GM21737 (cell line): ENCODE measurements at regions not wholly inside any gene's neighbourhood (a gene's known extent, or its start where the extent isn't known, plus 50 kb on each side); places are given as distances from the start of the nearest gene placed in this dataset.
"Not testable (repeated sequence)": the region's sequence is repeated elsewhere in the genome, so short reads cannot be mapped to it uniquely, and the experiment has no call there.

Experiments used
- ATAC-seq: cut with Tn5 transposase; IDR thresholded peaks from one replicate; pipeline ENCODE4 v1.9.1; 2021; ENCODE audit warnings: mild to moderate bottlenecking, moderate library complexity; ENCODE audit not compliant: unreplicated experiment

DNA sequence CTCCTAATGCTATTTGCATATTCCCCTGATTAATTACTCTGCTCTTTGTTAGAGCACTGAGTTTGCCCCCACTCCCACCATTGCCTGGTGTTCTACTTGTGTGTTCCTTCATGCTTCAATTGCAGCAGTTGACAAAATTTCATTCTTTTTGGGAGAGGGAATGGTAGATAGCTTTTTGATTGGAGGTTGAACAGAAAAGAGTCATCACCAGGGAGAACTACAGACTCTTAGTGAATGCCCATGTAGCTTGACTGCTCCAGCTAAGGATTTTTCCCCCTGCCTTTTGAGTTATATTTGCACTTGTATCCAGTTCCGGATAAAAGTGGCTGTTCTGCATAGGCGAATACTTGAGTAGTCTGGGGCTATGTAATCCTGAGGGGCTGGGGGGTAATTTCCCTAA is 183.9 kb downstream of the ETNK1 start:
- ATAC-seq: no peak

DNA sequence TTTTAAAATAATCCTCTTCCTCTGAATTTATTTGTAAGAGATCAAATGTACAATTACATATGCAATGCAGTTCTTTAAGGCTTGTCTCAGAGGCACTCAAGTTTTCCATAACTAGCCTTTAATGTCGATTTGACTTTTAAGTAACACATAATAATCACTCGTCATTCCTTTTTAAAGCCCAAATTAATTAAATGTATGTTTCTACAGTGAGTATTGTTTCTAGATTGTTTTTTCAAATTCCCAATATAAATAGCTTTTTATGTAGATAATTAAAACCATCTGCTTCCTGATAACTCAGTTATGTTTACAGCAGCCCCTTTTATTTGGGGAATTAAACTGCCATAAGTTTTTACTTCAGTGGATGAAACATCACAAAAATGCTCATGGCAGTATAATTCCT is 185.1 kb downstream of the ETNK1 start:
- ATAC-seq: no peak

DNA sequence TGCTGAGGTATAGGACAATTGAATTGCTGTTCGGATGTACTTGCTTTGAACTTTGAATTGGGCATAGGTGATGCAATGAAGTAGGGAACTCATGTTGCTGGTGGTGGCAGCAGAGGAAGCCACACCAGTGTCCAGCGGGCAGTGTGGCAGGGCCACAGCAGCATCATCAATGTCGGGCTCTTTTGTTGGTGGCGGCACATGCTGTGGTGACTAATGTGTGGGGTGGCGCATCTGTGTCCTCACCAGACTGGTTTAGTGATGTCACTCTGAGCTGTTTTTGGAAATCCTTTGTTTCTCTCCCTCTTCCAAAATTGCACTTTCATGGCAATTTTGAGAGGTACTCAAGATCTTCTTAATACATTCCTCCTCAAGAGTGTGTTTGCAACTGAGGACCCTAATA is 187.6 kb downstream of the ETNK1 start:
- no peak for ATAC-seq

DNA sequence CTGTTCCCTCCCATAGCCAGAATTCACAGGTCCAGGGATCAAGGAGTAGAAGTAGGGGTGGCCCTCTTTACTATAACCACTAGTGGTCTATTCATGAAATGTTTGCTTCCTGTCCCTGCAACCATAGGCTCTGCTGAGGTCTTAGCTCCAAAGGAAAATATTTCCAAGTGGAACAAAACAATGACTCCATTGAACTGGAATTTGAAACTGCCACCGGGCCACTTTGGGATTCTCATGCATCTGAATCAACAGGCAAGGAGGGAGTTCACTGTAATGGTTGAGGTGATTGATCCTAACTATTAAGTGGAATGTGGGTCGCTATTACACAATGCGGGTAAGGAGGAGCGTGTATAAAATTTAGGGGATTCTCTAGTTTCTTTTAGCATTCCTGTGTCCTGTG is 197.0 kb downstream of the ETNK1 start:
- ATAC-seq: no peak

DNA sequence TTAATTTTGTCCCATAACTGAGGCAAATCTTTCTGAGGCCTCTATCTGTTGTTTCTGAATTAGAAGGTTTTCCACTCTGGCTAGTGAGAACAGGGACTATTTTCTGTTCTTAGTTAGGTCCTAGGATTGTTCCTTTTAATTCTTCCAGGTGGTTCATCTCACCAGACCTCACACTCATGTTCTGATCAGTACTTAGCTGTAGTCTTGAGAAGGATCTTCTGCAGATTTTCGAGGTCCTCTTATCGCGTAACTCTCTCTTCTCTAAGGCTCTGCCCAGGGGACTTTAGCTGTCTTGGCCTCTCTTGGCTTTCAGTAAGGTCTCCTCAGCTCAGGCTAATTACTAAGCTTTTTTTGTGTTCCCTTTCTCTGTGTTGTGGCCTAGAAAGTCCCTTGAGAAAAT is 201.1 kb downstream of the ETNK1 start:
- ATAC-seq: no peak

- ATAC-seq: not testable (repeated sequence)
These were observed 201.5 kb downstream of the ETNK1 start for GRCh38 chr12:22826446-22826981.

DNA sequence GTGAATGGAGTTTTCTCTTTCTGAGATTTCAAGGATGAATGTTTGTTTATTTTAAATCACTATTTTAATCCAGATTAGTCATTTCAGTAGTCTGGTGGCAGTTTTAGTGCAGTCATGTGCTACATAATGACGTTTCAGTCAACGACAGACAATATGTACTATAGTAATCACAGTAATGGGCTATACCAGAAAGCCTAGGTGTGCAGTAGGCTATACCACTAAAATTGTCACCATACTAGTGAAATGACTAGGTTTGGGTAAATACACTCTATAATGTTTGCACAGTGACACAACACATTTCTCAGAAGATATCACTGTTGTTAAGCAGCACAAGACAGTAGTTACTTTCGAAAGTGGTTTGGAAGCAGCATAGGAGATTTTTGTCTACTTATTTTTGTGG is 203.1 kb downstream of the ETNK1 start:
- ATAC-seq: no peak

- no peak for ATAC-seq
These were observed 210.5 kb downstream of the ETNK1 start for GRCh38 chr12:22835431-22835830.

DNA sequence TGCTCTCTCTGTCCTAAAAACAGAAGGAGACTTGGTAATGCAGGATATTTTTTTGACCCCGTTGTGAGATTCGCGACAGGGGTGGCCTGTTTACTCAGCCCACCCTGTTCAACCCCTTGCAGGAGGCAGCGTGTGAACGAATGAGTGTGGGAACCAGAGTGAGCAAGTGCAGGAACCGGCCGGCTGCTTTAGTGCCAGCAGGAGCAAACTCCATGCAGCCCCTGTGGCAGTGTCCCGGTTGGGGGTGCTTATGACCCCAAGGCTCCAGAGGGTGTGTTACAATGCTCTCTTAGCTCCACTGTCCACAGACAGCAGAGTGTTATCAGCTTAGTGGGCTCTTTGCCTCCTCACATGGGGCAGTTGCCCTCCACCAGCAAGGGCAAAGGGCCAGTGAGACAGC is 225.2 kb downstream of the ETNK1 start:
- ATAC-seq: no peak

- no peak for ATAC-seq
These were observed 226.6 kb downstream of the ETNK1 start for GRCh38 chr12:22851532-22851931.

GRCh38 chr12:22855456-22855855 is 230.5 kb downstream of the ETNK1 start:
- ATAC-seq: no peak

DNA sequence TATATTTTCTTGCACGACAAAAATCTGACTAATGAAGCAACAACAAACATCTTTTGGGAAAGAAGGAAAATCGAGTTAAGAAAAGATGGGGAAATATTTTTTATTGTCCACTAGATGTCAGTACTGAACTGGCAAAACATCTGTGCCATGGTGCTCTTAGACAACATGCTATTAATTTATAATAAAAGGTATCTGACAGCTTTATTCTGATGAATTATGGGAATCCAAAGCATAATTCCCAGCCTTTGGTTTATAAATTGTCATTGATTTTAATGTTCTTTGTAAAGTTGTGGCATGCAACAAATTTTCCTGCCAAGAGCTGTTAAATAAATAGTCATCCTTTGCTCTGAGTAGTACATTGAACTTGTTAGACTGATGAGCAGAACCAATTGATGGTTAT is 231.2 kb downstream of the ETNK1 start:
- no peak for ATAC-seq

DNA sequence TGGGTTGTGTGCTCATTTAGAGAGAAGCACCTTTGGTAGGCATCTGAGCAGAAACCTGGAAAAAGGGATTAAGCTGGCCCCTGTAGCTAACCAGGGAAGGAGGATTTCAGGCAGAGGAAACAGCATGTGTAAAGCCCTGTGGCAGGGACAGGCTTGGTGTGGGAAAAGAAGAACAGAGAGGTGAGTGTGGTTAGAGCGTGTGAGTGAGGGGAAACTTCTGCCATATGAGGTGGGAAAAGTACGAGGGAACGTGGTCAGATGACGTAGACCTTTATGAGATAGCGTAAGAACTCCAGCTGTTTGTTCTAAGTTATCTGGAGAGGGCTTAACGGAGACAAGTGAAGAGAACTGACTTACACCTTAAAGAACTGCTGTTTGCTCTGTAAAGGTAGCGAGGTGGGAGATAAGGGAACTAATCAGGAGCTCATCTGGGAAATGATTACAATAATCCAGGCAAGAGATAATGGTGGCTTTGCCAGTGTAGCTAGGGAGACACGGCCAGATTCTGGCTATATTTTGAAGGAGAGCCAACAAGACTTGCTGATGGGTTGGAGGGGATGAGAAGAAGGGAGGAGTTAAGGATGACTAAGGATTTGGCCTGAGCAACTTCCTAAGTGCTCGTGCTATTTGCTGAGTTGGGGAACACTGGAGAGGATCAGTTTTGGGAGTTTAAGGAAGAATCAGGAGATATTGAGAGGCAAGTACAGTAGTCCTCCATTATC is 234.0 kb downstream of the ETNK1 start:
- no peak for ATAC-seq

- no peak for ATAC-seq
These were observed 236.0 kb downstream of the ETNK1 start for GRCh38 chr12:22860926-22861325.

DNA sequence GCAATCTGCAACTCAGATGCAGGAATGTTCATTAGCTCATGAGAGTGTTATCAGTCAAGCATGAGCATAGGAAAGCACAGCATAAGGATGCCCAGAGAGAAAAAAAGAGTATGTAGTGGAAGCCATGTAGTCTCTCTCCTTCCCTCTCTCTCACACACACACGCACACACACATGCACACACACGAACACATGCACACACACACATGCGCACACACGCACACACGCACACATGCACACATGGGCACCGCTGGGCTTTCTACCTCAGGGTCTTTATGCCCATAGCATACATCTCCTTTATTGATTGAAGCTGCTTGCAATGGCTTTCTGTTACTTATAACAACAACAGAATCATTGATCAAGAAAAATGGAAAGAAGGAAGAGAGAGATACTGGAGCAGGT is 240.9 kb downstream of the ETNK1 start:
- ATAC-seq: no peak

GRCh38 chr12:22866406-22866805 is 241.4 kb downstream of the ETNK1 start:
- no peak for ATAC-seq

GRCh38 chr12:22874151-22874550 is 249.2 kb downstream of the ETNK1 start:
- no peak for ATAC-seq

- ATAC-seq: no peak
These were observed 251.3 kb downstream of the ETNK1 start for GRCh38 chr12:22876262-22876661.

GRCh38 chr12:22879203-22879602 is 254.2 kb downstream of the ETNK1 start:
- ATAC-seq: no peak

- ATAC-seq: no peak
These were observed 255.4 kb downstream of the ETNK1 start for GRCh38 chr12:22880331-22880730.

DNA sequence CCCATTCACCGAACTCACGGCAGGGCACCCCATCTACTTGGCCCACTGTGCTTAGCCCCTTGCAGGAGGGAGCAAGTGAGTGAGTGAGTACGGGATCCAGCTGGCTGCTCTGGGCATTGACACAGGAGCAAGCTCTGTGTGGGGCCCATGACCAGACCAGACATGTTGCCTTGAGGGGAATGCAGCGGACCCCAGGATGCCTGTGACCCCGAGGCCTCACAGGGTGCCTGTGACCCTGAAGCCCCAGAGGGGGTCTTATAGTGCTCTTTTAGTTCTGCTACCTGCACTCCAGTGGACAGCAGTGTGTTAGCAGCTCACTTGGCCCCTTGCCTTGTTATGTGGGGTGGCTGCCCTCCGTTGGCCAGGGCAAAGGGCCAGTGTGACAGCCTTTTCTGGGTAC is 255.8 kb downstream of the ETNK1 start:
- ATAC-seq: no peak

DNA sequence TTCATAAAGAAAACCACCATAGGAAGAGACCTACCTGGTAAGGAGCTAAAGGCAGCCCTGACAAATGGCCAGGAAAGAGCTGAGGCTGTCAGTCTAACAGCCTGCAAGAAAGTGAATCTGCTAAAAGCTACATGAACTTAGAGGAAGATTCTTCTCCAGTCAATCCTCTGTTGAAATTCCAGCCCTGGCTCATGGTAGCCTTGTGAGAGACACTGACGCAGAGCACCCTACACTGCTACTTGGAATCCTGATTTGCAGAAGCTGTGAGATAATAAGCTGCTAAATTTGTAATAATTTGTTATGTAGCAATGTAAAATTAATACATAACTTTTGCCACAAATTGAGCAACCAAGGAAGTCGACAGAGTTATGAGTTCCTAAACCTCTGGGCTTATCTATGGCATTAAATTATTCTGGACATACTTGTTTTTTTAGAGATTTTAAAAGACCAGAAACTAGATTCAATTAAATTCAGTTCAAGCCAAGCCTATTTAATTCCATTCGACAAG is 257.0 kb downstream of the ETNK1 start:
- ATAC-seq: no peak

DNA sequence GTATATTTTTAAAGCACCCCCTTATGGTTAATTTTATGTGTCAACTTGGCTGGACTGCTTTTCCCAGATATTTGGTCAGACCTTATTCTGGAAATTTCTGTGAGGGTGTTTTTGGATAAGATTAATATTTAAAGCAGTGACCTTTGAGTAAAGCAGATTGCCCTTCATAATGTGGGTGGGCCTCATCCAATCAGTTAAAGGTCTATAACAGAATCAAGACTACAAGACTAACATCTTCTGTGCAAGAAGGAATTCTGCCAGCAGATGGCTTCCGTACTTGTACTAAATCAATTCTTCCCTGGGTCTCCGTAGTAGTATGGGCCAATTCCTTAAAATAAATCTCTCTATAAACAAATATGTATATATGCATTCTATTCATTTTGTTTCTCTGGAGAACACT is 257.6 kb downstream of the ETNK1 start:
- ATAC-seq: no peak
